ENCODE measurements at regions not wholly inside any gene's neighbourhood (a gene's known extent, or its start where the extent isn't known, plus 50 kb on each side); places are given as distances from the start of the nearest gene placed in this dataset.

DNA sequence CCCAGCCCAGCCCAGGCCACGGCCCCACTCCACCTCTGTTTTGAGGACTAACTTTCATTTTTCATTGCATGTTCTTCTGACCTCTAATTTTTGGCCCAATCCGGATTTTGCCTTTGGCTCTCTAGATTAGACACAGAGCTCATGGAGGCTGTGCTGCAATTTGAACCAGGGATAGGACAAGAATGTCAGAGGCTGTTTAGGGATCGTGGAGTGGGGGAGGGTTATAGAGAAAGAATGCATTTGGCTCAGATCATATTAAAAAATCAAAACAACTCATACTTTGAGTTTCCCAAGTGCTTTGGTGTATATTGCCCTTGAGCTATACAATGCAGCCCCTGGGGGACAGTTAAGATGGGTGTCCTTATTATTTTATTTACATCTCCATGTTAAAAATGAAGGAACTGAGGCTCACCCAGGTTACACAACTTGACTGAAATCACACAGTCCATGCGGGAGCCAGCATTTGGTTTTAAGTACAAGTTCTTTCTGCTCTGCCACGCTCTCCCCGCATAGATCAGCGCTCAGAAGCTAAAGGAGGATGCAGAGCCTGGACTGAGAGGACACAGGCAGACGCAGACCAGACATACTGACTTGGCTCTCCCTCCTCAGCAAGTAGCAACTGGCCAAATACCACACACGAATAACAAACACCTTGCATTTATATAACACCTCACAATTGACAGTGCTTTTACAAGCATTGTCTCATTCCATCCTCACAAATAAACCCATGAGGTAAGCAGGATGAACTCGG is 126.4 kb upstream of the RAI14 start:
- DNase-seq (ENCODE audit: low read depth in 2 of 2) = no peak

DNA sequence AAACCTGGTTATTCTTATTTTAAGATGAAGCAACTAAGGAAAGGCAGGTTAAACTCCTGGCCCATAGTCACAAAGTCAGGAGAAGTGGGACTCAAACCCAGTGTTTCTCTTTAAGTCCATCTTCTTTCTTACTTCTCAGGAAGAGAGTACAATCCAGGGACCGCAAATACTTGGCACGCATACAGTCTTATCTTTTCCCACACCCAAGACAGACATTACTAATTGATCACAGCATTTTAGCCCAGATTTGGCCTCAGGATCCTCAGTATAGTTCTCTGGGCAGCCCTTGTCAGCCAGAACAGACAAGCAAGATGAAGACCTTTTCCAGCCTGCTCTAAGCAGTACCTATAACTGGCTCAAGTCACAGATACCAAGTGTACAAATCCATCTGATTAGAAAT is 125.5 kb upstream of the RAI14 start:
- no peak for DNase-seq (ENCODE audit: low read depth in 2 of 2)

DNA sequence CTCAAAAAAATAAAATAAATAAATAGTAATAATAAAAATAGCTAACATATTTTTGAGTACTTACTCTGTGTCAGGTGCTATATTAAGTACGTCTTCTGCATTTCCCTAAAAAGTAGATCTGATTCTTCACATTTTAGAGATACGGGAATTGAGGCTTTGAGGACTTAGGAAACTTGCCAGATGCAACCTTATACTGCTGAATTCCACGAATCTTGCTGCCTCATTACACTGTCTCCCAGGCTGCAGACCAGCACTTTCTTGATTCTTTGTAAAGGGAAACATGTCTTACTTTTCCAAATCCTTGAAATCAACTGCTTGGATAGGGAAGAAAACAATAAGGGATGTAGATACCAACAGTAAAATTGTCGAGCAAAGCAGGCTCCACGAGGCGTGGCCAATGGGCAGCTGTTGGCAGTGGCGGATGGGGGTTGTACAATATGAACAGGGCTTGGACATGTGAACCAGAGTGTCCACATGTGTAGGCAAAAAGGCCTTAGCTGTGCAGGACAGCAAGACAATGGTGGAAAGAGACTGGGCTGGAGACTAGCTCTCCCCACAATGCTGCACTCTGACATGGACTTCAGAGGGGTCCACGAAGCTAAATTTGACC is 124.3 kb upstream of the RAI14 start:
- no peak for DNase-seq (ENCODE audit: low read depth in 2 of 2)

GRCh38 chr5:34533582-34534522 is 122.3 kb upstream of the RAI14 start:
- no peak for DNase-seq (ENCODE audit: low read depth in 2 of 2)

DNA sequence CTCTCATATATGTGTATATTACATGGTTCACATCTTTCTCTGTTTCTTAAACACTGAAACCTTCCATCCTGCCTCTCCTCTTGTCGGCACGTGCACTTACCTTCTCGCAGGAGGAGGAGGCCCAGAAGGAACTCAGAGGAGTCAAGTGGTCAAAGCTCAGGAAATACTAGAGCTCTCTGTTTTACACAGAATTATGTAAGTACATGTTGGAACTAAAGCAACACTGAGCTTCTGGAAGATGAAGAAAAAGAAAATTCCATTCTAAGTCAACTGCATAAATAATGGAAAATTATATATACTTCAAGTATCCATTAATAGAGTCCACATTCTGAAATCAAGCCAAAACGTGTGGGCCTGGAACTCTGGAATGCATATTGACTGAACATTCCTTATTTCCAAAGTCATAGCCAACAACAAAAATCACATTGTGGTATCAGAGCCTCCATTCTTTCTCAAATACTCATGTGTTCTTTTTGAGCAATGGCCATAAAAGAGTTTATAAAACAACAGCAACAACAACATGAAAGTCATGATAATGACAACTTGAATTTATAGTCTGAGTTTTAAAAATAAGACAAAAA is 121.5 kb upstream of the RAI14 start:
- peak in 1 of 2 donors; percentile 40 for DNase-seq (ENCODE audit: low read depth in 2 of 2)

GRCh38 chr5:34535433-34535832 is 120.7 kb upstream of the RAI14 start:
- no peak for DNase-seq (ENCODE audit: low read depth in 2 of 2)

GRCh38 chr5:34535944-34536623 is 120.0 kb upstream of the RAI14 start:
- no peak for DNase-seq (ENCODE audit: low read depth in 2 of 2)

DNA sequence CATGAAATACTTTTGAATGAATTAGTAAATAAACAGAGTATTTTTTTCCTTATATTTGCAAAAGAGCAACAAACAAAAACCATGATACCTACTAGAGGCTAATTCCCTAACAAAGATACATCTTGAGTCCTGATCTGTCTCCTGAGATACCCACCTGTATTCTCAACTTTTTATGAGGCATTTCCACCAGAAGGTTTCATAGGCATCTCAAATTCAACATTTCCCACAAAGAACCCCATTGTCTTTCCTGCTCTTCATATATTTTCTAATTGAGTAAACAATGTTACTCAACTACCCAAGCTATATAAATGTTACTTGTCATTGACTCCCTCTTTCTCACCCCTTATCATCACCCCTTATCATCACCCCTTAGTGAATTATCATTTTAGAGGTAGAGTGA is 119.4 kb upstream of the RAI14 start:
- no peak for DNase-seq (ENCODE audit: low read depth in 2 of 2)

DNA sequence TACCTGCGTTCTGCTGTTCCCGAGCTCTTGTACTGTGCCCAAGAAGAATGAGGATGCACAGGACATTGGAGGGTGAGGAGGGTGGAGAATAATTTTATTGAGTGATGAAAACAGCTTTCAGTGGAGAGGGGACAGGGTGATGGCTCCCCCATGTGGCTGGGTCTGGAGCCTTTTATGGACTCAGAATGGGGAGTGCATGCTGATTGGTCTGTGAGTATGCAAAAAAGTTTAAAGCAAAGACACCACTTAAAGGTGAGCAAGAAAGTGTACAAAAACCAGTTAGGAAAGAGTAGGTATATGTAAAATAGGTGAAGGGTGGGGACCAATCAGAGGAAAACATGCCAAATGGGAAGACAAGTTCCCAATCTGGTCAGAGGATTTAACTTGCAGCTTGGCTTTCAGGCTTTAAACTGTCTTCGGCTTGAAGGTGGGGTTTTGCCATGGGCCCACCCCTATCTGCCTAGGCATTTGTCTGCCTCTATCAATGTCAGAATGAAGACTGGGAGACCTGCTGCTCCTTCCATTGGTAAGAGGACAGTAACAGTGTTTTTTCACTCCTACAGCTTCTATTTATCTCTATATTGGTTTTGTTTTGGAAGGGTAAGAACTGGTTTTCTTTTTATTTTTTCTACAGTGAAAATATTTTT is 118.0 kb upstream of the RAI14 start:
- DNase-seq (ENCODE audit: low read depth in 2 of 2) = peak in 1 of 2 donors; percentile 26

DNA sequence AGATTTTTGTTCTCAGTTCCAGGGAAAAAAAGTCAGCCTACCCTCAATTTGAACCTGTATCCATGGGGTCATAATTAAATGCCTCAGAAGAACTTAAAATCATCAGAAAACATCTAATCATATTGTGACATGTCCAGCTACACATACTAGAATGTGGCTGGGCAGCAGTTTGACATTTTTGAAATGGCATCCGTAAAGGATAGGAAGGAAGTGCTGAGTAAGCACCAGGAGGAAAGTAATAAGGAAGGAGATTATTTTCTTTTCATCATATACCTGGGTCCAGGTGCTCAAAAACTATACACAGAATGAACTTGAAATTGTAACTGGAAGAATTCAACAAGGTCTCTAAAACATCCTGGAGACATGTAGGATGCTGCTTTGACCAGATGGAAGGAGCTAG is 116.9 kb upstream of the RAI14 start:
- DNase-seq (ENCODE audit: low read depth in 2 of 2) = no peak

DNA sequence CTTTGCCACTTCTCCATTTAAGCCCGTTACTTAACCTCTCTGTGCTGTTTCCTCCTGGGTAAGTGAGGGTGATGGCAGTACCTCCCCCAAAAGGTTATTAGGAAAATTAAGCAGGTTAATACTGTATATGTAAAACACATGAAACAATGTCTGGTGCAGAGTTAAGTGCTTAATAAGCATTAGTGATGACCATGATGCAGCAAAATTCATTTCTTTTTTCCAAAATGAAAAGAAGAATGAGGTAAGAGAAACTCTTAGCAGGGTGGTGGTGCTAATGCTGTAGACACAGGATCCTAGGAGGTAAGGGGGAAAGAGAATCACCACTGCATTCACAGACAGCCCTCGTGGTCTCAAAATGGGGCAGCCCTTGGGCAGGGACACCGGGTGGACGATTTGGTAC is 115.1 kb upstream of the RAI14 start:
- no peak for DNase-seq (ENCODE audit: low read depth in 2 of 2)

- DNase-seq (ENCODE audit: low read depth in 2 of 2) = no peak
These were observed 113.3 kb upstream of the RAI14 start for GRCh38 chr5:34542818-34543217.

DNA sequence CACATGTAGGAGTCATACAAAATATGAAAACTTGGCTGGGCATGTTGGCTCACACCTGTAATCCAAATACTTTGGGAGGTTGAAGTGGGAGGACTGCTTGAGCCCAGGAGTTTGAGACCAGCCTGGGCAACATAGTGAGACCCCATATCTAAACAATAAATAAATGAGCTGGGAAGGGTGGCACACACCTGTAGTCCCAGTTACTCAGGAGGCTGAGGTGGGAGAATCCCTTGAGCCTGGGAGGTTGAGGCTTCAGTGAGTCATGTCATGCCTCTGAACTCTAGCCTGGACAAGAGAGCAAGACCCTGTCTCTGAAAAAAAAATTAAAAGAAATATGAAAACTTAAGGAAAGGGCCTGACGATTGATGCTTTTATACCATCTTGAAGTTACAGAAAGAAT is 112.4 kb upstream of the RAI14 start:
- no peak for DNase-seq (ENCODE audit: low read depth in 2 of 2)

DNA sequence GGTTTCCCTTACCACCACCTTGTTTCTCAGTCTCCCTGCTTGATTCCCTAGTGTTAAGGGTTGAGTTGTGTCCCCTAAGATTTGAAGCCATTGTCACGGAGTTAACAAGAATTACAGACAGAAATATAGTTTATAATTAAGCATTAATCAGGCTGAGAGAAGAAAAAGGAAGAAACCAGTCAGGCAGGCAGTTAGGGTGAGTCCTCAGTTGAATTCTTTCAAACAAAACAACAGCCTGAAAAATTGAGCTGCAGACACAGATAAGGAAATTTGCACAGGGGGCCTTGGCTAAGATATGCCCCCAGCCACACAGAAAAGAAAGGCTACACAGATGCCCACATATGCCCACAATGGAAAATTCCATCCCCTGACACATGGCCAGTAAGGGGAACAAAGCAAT is 111.7 kb upstream of the RAI14 start:
- no peak for DNase-seq (ENCODE audit: low read depth in 2 of 2)

DNA sequence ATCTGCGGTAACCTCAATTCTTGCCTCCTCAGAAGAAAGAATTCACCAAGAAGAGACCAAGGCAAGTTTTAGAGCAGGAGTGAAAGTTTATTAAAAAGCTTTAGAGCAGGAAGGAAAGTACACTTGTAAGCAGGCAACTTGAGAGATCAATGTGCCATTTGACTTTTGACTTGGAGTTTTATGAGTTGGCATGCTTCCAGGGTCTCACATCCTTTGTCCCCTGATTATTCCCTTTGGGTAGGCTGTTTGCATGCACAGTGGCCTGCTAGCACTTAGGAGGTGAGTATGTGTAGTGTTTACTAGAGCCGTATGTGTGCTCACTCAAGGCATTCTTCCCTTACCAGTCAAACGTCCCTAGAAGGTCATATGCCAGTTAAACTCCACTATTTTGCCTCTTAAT is 111.0 kb upstream of the RAI14 start:
- peak in 1 of 2 donors; percentile 36 for DNase-seq (ENCODE audit: low read depth in 2 of 2)

GRCh38 chr5:34545626-34546025 is 110.5 kb upstream of the RAI14 start:
- DNase-seq (ENCODE audit: low read depth in 2 of 2) = no peak

- DNase-seq (ENCODE audit: low read depth in 2 of 2) = no peak
These were observed 108.6 kb upstream of the RAI14 start for GRCh38 chr5:34547300-34548085.

GRCh38 chr5:34548086-34548403 is 108.1 kb upstream of the RAI14 start:
- no peak for DNase-seq (ENCODE audit: low read depth in 2 of 2)

DNA sequence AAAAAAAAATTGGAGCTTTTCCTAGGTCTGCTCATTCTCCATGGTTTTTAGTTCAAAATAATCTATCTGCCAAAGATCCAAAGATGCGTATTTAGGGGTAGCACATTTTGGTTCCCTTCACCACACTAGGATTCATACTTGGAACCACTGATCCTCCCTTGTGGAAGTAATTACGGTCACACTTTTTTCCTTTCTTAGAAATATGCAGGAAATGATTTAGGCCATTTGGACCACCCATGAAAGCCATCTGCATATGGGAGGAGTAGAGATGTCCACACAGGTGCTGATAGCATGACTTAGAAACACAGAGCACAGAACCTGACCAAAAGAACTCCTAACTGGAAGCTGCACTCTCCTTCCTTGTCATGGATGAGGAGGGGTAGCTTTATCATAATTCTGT is 105.9 kb upstream of the RAI14 start:
- no peak for DNase-seq (ENCODE audit: low read depth in 2 of 2)

DNA sequence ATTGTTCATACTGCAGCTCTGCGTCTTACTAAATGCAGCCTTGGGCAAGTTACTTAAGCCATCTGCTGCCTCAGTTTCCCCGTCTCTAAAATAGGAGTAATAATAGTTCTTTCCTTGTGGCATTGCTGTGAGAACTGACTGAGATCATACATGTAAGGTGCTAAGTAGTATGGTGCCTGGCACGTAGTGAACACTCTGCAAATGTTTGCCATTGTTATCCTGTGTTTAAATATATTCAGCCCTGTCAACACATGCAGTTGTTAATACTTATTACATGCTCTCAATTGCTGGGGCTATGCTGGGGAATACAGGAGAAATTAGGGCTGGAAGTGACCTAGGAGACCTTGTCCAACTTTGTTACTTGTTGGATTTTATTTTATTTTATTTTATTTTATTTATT is 105.2 kb upstream of the RAI14 start:
- no peak for DNase-seq (ENCODE audit: low read depth in 2 of 2)

Measured in dermis microvascular lymphatic vessel endothelial cell (primary cell).